Fibroblast of skin of abdomen (primary cell): ENCODE measurements at regions not wholly inside any gene's neighbourhood (a gene's known extent, or its start where the extent isn't known, plus 50 kb on each side); places are given as distances from the start of the nearest gene placed in this dataset.
"Not testable (repeated sequence)": the region's sequence is repeated elsewhere in the genome, so short reads cannot be mapped to it uniquely, and the experiment has no call there.

Experiments
- DNase-seq: peaks from one replicate; pipeline ENCODE4 v3.0.0-alpha.2; 2013

- peak; percentile 59 for DNase-seq
Observed at GRCh38 chr3:150327678-150328653, 80.1 kb upstream of the TSC22D2 start.

DNA sequence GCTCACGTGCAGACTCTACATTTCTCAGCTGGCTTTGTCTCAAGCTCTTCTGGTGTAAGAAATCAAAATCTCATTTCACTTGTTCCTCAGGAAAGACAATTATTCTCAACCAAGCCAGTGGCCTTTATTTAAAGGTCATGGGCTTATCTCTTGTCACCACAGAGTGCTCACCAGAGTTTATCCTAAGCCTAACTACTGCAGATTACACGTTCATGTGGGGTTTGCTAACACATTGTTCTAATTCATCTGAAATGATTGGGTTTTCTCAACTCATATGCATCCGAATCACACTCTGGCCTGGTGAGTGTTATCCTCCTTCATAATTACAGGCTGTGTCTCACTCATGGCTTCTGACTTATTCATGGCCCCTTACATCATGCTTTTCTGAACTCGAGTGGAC is 83.3 kb upstream of the TSC22D2 start:
- DNase-seq, result no peak

DNA sequence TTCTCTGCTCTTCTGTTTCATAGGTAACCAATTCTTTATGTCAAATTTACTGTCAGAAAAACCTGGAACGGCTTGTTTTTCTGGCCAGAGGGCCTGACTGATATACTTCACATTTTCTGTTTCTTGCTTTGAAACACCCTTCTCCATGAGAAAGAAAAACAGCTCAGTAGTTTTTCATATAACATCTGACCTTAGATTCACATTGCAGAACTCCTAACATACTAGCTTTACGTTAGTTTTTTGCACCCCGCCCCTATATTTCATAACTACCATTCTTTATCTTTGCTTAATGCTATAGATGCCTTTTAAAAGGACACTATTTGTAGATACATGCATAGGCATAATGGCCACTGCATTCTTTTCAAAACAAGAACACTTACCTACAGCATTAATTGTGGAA is 83.9 kb upstream of the TSC22D2 start:
- no peak for DNase-seq

GRCh38 chr3:150323770-150324169 is 84.3 kb upstream of the TSC22D2 start:
- no peak for DNase-seq

DNA sequence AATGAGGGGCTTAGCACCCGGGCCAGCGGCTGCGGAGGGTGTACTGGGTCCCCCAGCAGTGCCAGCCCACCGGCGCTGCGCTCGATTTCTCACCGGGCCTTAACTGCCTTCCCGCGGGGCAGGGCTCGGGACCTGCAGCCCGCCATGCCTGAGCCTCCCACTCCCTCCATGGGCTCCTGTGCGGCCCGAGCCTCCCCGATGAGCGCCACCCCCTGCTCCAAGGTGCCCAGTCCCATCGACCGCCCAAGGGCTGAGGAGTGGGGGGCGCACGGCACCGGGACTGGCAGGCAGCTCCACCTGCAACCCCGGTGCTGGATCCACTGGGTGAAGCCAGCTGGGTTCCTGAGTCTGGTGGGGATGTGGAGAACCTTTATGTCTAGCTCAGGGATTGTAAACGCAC is 85.0 kb upstream of the TSC22D2 start:
- DNase-seq, result not testable (repeated sequence)

- not testable (repeated sequence) for DNase-seq
Observed at GRCh38 chr3:150320971-150321370, 87.1 kb upstream of the TSC22D2 start.

GRCh38 chr3:150319900-150320299 is 88.2 kb upstream of the TSC22D2 start:
- DNase-seq, result peak; percentile 96

DNA sequence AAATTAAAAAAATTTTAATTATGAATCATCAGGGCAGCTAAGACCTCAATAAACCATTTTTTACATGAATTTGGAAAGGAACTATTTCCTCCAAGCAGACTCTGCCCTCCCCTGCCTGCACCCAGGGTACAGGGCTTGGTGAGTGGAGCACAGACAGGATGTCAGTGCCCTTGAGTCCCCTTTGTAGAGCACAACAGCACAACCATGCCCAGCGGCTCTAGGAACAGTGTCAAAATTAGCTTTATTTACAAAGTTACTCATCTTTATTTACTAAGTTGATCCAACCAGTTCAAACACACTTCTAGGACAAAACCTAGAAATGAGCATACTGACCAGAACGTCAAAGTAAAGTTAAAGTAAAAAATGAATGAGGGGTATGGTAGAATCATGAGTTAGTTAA is 90.6 kb upstream of the TSC22D2 start:
- no peak for DNase-seq

DNA sequence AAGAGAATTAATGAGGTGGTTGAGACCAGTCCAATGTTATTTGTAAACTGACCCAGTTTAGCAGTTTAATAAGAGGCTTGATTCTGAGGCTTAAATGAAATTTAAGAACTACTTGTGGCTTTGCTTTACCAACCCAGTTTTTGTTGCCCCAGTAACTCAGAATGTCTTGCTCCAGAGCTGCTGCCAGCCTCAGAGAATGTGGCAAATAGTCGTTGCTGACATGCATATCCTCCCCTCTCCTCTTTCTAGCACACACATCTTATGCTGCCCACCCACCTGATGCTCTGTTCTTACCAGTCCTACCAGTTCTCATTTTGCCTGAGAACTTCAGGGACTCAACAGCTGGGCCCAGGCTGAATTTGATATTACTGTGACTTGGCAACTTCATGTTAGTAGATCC is 92.4 kb upstream of the TSC22D2 start:
- no peak for DNase-seq

GRCh38 chr3:150314248-150315004 is 93.7 kb upstream of the TSC22D2 start:
- no peak for DNase-seq

DNA sequence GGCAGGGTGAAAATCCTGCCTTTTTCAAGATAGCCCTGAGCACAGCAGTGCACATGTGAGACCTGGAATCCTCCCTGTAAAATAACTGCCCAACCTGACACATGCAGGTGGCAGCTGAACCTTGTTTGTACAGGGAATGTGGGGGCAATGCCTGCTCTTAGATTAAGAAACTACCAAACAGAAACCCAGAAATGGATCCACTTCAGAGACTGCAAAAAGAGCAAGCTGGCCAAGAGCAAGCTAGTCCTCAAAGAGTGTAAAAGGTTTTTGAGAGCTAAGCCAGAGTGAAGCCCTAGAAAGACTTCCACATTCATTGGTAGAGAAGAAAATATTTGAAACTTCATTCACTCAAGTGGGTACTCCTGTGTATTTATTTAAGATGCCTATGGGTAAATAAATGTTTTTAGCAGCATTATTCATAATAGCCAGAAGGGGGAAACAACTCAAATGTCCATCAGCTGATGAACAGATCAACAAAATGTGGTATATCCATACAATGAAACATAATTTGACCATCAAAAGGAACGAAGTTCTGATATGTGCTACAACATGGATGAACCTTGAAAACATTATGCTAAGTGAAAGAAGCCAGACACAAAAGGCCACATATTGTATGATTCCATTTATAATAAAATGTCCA is 96.0 kb upstream of the TSC22D2 start:
- no peak for DNase-seq

- no peak for DNase-seq
Observed at GRCh38 chr3:150311156-150311555, 96.9 kb upstream of the TSC22D2 start.

DNA sequence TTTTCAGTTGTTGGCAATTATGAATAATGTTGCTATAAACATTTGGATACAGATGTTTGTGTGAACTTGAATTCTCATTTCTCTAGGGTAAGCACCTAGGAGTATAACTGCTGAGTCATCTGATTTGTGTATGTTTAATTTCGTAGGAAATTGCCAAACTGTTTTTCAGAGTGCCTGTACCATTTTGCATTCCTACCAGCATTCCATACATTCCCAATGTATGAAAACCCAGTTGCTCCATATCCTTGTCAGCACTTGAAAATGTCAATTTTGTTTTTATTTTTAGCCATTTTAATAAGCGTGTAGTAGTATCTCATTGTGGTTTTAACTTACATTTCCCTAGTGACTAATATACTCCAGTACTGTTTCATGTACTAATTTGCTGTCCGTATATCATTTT is 98.5 kb upstream of the TSC22D2 start:
- DNase-seq, result peak; percentile 88

GRCh38 chr3:150309257-150309542 is 98.9 kb upstream of the TSC22D2 start:
- no peak for DNase-seq

GRCh38 chr3:150308481-150309256 is 99.4 kb upstream of the TSC22D2 start:
- DNase-seq, result peak; percentile 39

DNA sequence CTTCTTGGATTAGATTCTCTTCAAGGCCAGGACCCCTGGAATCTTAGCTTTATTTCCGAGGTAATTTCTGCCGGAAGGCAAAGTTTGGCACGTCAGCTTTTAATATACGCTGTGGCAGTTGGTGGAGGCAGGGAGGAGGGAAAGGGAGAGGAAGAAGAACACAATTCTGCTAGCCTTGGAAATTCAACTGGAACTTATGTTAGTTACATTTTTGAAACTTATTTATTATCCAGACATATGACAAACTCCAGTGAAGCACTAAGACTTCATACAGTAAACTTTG is 100.1 kb upstream of the TSC22D2 start:
- DNase-seq, result no peak

DNA sequence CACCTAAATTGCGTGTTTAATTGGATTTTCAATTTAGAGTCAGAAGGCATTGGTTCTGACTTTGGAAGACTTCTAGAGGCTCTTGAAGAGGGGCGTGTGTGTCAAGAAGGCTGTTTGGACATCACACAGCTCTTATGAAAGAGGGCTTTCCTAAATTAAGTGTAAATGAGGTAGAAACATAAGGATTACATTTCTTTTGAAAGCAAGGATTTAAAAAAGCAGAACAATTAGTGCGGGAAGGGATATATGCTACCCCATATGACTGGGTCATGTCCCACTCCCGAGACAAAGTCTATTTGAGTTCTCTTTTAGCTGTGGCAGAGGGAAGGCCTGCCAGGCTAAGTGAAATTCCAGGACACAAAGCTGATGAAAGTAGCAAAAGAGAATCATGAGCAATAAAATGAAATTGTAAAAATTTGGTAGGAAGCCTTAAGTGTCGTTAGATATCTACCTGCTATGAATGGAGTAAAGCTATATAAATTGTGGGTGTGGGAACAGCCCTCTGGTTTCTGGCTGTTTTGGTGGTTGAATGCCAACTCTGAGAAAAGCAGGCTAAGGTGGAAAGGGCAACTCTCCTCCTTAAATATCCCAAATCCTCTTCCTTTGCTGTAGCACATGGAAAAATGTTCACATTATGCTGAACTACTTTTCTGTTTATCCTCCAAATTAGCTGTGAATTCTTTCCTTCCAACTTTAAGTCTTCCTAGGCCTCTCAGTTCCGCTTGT is 100.6 kb upstream of the TSC22D2 start:
- DNase-seq, result no peak

GRCh38 chr3:150306906-150307305 is 101.2 kb upstream of the TSC22D2 start:
- no peak for DNase-seq

- no peak for DNase-seq
Observed at GRCh38 chr3:150306083-150306482, 102.0 kb upstream of the TSC22D2 start.

GRCh38 chr3:150303768-150304167 is 104.3 kb upstream of the TSC22D2 start:
- no peak for DNase-seq

GRCh38 chr3:150302246-150302645 is 105.9 kb upstream of the TSC22D2 start:
- DNase-seq, result no peak

DNA sequence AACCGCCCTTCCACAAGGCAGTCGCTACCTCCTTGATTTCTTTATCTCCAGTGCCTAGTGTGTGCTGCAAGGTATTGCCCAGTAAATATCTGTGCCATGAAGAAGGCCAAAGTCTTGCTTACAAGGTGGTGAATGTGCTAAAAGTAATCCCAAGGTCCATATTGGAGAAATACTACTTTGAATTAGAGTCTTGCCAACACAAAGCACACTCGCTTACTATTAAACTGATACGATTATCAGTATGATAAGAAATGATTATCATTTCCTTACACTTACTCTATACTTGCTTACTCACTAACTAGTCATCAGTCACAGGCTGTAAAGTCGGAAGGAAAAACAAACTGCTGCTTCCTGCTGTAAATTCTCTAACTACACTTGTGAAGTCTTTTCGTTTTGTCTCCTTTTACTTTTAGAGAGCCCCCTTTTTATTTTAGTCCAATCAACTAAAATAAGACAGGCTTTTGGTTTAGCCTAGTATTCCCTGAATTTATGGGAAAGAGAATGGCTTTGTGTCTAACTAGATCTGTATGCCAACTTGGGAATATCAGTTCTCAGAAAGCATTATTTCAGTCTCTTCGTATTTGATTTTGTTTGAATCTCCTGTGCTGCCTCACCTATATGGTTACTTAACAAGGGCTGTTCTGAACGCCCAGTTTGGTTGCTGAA is 107.1 kb upstream of the TSC22D2 start:
- DNase-seq, result no peak
